HG03060 (cell line): ENCODE measurements at regions not wholly inside any gene's neighbourhood (a gene's known extent, or its start where the extent isn't known, plus 50 kb on each side); places are given as distances from the start of the nearest gene placed in this dataset.
"Not testable (repeated sequence)": the region's sequence is repeated elsewhere in the genome, so short reads cannot be mapped to it uniquely, and the experiment has no call there.

Experiments used
- ATAC-seq: cut with Tn5 transposase; IDR thresholded peaks from one replicate; pipeline ENCODE4 v1.9.1; 2021; ENCODE audit warnings: low read depth, moderate number of reproducible peaks; ENCODE audit not compliant: unreplicated experiment

GRCh38 chr2:236908439-236909192 lies 177.1 kb upstream of the COPS8 start:
- ATAC-seq: no peak

GRCh38 chr2:236909193-236909504 lies 176.5 kb upstream of the COPS8 start:
- no peak for ATAC-seq

- ATAC-seq: no peak
Observed at GRCh38 chr2:236909802-236910201, 175.9 kb upstream of the COPS8 start.

- no peak for ATAC-seq
Observed at GRCh38 chr2:236910781-236911495, 174.8 kb upstream of the COPS8 start.

GRCh38 chr2:236912326-236913120 lies 173.2 kb upstream of the COPS8 start:
- ATAC-seq: no peak

GRCh38 chr2:236915186-236915585 lies 170.5 kb upstream of the COPS8 start:
- ATAC-seq: no peak

- no peak for ATAC-seq
Observed at GRCh38 chr2:236915726-236916125, 170.0 kb upstream of the COPS8 start.

- no peak for ATAC-seq
Observed at GRCh38 chr2:236916181-236916580, 169.5 kb upstream of the COPS8 start.

GRCh38 chr2:236916651-236917050 lies 169.0 kb upstream of the COPS8 start:
- ATAC-seq: no peak

GRCh38 chr2:236917164-236917563 lies 168.5 kb upstream of the COPS8 start:
- ATAC-seq: no peak

- no peak for ATAC-seq
Observed at GRCh38 chr2:236918545-236918944, 167.1 kb upstream of the COPS8 start.

- ATAC-seq: no peak
Observed at GRCh38 chr2:236919209-236919608, 166.5 kb upstream of the COPS8 start.

- ATAC-seq: not testable (repeated sequence)
Observed at GRCh38 chr2:236919801-236920379, 165.8 kb upstream of the COPS8 start.

- ATAC-seq: no peak
Observed at GRCh38 chr2:236922061-236922460, 163.6 kb upstream of the COPS8 start.

GRCh38 chr2:236928380-236929037 lies 157.2 kb upstream of the COPS8 start:
- no peak for ATAC-seq

- ATAC-seq: no peak
Observed at GRCh38 chr2:236932831-236933361, 152.8 kb upstream of the COPS8 start.

- no peak for ATAC-seq
Observed at GRCh38 chr2:236934166-236934565, 151.5 kb upstream of the COPS8 start.

- ATAC-seq: no peak
Observed at GRCh38 chr2:236934656-236935055, 151.0 kb upstream of the COPS8 start.

GRCh38 chr2:236935083-236935482 lies 150.6 kb upstream of the COPS8 start:
- ATAC-seq: no peak
